Jurkat, Clone E6-1 (cell line): ENCODE measurements at regions not wholly inside any gene's neighbourhood (a gene's known extent, or its start where the extent isn't known, plus 50 kb on each side); places are given as distances from the start of the nearest gene placed in this dataset.
A peak's percentile ranks its signal among the peaks of the same experiment; 100 is the strongest.

Experiments
- DNase-seq: peaks from one replicate; pipeline ENCODE4 v3.0.0-alpha.2; 2011; ENCODE audit warnings: low read depth, low spot score
- H3K4me3 ChIP-seq: 2 replicates; pipeline ENCODE4 v1.5.1; 2011; ENCODE audit warnings: mild to moderate bottlenecking, low read length, control low read depth, moderate library complexity

DNA sequence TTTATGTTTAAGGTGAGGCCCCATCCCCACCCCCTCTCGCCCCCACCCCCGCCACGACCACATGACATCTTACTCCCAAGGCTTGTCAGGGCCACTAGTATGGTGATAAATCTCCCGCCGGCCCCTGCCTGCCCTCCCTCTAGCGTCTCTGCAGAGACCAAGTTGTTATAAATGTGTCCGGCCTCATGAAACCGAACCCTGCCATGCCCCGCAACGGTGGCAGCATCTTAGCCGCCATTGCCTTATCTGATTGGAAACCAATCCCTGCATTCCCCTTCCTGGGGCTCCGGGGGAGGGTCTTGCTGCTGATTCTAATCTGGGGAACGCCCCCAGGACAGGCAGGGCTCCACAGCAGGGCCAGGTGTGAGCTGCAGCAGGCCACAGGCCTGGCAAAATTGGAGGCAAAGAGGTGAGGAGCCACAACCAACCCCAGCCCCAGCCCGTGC, 352.4 kb downstream of the C16orf95 start:
- DNase-seq, result no peak
- no peak overlapping the region for H3K4me3 ChIP-seq

DNA sequence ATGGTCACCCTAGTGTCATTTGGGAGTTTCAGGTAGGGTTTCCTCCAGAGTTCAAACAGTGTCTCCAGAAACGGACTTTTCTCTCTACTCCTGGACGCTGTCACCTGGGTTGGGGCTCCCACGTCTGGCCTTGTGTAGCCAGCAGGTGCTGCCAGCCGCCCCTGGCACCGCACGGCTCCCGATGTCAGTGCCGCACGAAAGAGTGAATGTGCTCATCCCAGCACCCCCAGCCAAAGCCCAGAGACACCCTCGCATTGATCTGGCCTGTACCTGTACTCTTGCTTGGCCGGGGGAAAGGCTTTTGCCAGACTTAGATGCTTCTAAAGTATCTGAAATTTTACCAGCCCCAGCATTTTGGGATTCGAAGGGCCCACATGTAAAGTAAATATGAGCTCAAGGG, 351.9 kb downstream of the C16orf95 start:
- DNase-seq, result no peak
- H3K4me3 ChIP-seq, result no peak overlapping the region

GRCh38 chr16:86965840-86966550, 351.2 kb downstream of the C16orf95 start:
- H3K4me3 ChIP-seq, result no peak overlapping the region
- DNase-seq, result no peak

DNA sequence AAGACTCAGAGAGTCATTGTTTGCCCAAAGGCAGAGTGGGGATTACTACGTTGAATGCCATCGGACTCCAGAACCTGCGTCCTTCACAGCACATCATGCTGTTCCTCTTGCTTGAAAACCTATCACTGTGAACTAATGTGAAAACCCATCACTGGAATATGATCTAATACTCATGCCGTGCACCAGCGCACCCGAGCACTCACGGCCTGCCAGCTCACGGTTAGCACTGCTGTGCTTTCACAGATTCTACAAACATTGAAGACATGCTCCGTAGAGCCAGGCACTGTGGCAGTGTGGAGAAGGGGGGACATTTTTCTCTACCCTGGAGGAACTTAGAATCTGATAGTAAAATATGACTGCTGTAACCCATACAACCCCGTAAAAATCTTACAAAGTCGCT, 350.4 kb downstream of the C16orf95 start:
- no peak for DNase-seq
- no peak overlapping the region for H3K4me3 ChIP-seq

DNA sequence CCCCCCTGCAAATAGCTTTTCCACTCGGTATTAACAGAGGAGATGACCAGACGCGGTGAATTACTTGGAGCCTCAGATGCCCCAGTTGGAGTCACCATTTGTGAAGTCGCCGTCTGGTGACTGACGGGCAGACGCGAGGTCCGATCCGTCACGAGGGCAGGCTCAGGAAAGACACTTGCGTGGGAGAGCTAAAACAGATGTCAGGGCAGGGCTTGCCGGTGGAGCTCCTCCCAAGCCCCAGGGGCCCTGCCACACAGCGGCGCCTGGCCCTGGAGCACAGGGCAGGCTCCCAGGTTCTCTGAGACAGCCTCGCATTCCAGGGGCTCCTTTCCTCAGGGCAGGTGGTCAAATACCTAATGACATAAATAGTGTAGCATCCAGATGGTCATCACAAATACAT, 348.3 kb downstream of the C16orf95 start:
- H3K4me3 ChIP-seq, result no peak overlapping the region
- DNase-seq, result no peak

GRCh38 chr16:86969716-86970115, 347.5 kb downstream of the C16orf95 start:
- DNase-seq, result no peak
- H3K4me3 ChIP-seq, result no peak overlapping the region

DNA sequence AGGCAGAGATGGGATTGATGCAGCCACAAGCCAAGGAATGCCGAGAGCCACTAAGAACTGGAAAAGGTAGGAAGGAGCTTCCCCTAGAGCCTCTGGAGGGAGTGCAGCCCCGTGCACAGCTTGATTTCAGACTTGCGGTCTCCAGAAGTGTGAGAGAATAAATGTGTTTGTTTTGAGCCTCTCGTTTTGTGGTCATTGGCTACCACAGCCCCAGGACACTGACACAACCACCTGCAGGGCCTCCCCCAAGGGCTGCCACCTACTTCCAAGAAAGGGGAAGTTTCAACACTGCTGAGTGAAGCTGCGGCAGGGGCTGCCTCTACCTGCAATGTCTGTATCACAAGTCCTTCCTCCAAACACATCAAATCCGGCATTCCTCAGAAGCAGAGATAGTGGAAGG, 346.9 kb downstream of the C16orf95 start:
- H3K4me3 ChIP-seq, result no peak overlapping the region
- no peak for DNase-seq

GRCh38 chr16:86970726-86971125, 346.5 kb downstream of the C16orf95 start:
- H3K4me3 ChIP-seq, result no peak overlapping the region
- DNase-seq, result no peak

DNA sequence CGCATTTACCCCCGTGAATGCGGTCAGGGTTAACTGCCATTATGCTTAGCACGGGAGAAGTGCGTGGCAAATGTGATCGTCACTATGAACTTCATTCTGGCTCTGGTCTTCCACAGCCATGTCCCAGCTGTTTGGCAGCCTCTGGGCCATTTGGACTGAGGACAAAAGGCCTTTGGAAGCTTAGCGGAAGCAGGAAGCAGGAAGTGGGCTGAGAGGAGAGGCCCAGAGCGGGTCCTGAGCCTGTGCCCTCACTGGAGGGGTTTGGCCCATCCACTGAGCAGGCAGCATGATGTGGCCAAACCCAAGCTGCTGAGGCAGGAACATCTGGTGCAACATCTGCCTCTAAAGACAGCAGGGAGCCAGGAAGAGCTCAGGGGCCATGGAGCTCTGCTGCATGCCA, 345.9 kb downstream of the C16orf95 start:
- no peak for DNase-seq
- H3K4me3 ChIP-seq, result no peak overlapping the region

- no peak for DNase-seq
Measured at GRCh38 chr16:86974120-86974519, 343.1 kb downstream of the C16orf95 start.

GRCh38 chr16:86975445-86975844, 341.7 kb downstream of the C16orf95 start:
- H3K4me3 ChIP-seq, result no peak overlapping the region
- DNase-seq, result peak; percentile 8

More at GRCh38 chr16:86974120-86974519, 343.1 kb downstream of the C16orf95 start:
- H3K4me3 ChIP-seq, result no peak overlapping the region

DNA sequence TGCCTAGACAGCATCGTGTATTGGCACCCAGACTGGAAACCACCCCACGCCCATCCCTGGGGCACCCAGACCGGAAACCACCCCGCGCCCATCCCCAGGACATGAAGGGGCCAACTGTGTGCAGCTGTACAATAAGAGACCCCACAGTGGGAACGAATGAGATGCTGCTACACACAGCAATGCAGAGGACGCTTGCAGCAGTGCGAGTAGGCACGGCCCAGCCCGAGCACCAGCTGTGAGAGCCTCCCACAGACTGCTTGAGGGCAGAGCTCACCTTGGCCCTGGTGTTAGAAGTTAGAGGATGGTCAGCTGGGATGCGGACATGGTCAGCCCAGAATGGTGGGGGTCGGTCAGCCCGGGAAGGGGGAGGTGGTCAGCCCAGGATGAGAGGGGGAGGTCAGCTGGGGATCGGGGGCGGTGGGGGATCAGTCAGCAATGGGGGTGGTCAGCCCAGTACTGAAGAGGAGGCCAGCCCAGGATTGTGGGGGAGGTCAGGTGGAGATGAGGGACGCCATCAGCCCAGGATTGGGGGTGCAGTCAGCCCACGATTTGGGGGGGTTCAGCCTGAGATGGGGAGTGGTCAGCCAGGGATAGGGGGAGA, 340.0 kb downstream of the C16orf95 start:
- no peak overlapping the region for H3K4me3 ChIP-seq
- no peak for DNase-seq

- H3K4me3 ChIP-seq, result no peak overlapping the region
- no peak for DNase-seq
Measured at GRCh38 chr16:86978445-86979030, 338.7 kb downstream of the C16orf95 start.

GRCh38 chr16:86979061-86979460, 338.1 kb downstream of the C16orf95 start:
- DNase-seq, result no peak

GRCh38 chr16:86979984-86980553, 337.1 kb downstream of the C16orf95 start:
- H3K4me3 ChIP-seq, result no peak overlapping the region
- no peak for DNase-seq

More at GRCh38 chr16:86979061-86979460, 338.1 kb downstream of the C16orf95 start:
- no peak overlapping the region for H3K4me3 ChIP-seq

- DNase-seq, result no peak
- no peak overlapping the region for H3K4me3 ChIP-seq
Measured at GRCh38 chr16:86980644-86981043, 336.5 kb downstream of the C16orf95 start.

DNA sequence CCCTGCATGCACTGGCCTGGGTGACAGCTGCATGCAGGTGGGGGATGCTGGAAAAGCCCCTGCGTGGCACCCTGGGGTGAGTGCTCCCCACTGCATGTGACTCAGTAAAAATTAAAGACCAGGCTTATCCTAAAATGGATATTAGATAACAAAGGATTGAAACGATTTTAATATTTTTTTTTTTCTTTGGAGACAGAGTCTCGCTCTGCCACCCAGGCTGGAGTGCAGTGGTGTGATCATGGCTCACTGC, 334.9 kb downstream of the C16orf95 start:
- no peak overlapping the region for H3K4me3 ChIP-seq
- no peak for DNase-seq

- H3K4me3 ChIP-seq, result no peak overlapping the region
- DNase-seq, result no peak
Measured at GRCh38 chr16:86982912-86983311, 334.3 kb downstream of the C16orf95 start.

- no peak overlapping the region for H3K4me3 ChIP-seq
- DNase-seq, result no peak
Measured at GRCh38 chr16:86983621-86984020, 333.6 kb downstream of the C16orf95 start.

DNA sequence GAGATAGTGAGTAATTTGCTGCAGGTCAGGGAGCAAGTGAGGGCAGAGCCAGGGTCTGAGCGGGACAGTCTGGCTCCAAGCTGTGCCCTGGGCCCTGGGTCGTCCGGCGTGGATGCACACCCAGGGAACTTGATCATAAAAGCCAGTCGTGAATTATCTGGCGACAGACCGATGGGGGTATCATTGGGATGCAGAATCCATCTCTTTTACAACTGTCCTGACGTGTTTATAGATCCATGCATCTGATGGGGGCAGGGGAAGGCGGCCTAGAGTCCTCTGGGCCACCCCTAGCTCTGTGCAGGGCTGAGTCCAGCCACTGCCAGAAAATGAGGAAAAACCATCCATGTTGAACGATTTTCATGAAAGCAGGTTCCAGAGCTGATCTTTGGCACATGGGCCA, 332.8 kb downstream of the C16orf95 start:
- no peak overlapping the region for H3K4me3 ChIP-seq
- DNase-seq, result no peak
